GM12892 (cell line): ENCODE measurements at regions not wholly inside any gene's neighbourhood (a gene's known extent, or its start where the extent isn't known, plus 50 kb on each side); places are given as distances from the start of the nearest gene placed in this dataset.
A peak's percentile ranks its signal among the peaks of the same experiment; 100 is the strongest.

Source experiments
- DNase-seq: peaks from one replicate; pipeline ENCODE4 v3.0.0; 2011; ENCODE audit not compliant: insufficient read length
- FAIRE-seq: peaks from 2 replicates; lab custom pipeline; 2011; peaks lifted over from hg19 to GRCh38; lab: Jason Lieb, UNC
- POLR2A ChIP-seq: IDR thresholded peaks from 2 replicates; pipeline ENCODE4 v1.6.1; 2011; ENCODE audit warnings: low read depth, low read length, control low read depth
- POLR2AphosphoS5 ChIP-seq: IDR thresholded peaks from 2 replicates; pipeline ENCODE4 v1.6.1; 2011; ENCODE audit warnings: low read depth, low read length, control low read depth
- TAF1 ChIP-seq: IDR thresholded peaks from 2 replicates; pipeline ENCODE4 v1.6.1; 2011; ENCODE audit warnings: low read depth, mild to moderate bottlenecking, control low read depth, low read length, borderline replicate concordance

- no peak for DNase-seq
- FAIRE-seq = no peak
- TF ChIP-seq POLR2AphosphoS5 (no peak), TAF1 (no peak), POLR2A (no peak)
These were observed 52.5 kb upstream of the RPL34 start for GRCh38 chr4:108567831-108568230.

GRCh38 chr4:108561116-108561515 lies 59.3 kb upstream of the RPL34 start:
- TF ChIP-seq POLR2A (no peak), POLR2AphosphoS5 (no peak), TAF1 (no peak)
- DNase-seq (no peak), FAIRE-seq (no peak)

- no peak for TF ChIP-seq POLR2A
- FAIRE-seq (no peak), DNase-seq (no peak)
These were observed 59.8 kb upstream of the RPL34 start for GRCh38 chr4:108560616-108561015.

- FAIRE-seq (no peak), DNase-seq (no peak)
These were observed 60.5 kb upstream of the RPL34 start for GRCh38 chr4:108559911-108560310.

GRCh38 chr4:108559068-108559793 lies 61.1 kb upstream of the RPL34 start:
- FAIRE-seq = peak; percentile 71
- DNase-seq = no peak
- no peak for TF ChIP-seq POLR2AphosphoS5
- no peak for TF ChIP-seq POLR2A
- no peak for TF ChIP-seq TAF1

More at GRCh38 chr4:108559911-108560310, 60.5 kb upstream of the RPL34 start:
- TF ChIP-seq POLR2AphosphoS5 (no peak), POLR2A (no peak), TAF1 (no peak)

- DNase-seq (no peak), FAIRE-seq (peak; percentile 89)
- no peak for TF ChIP-seq TAF1
- no peak for TF ChIP-seq POLR2AphosphoS5
- TF ChIP-seq POLR2A = no peak
These were observed 63.7 kb upstream of the RPL34 start for GRCh38 chr4:108556588-108557200.

GRCh38 chr4:108556166-108556565 lies 64.2 kb upstream of the RPL34 start:
- TF ChIP-seq TAF1 (no peak), POLR2AphosphoS5 (no peak), POLR2A (no peak)
- DNase-seq (no peak), FAIRE-seq (no peak)

GRCh38 chr4:108555701-108556100 lies 64.7 kb upstream of the RPL34 start:
- FAIRE-seq (no peak), DNase-seq (no peak)
- TF ChIP-seq POLR2AphosphoS5 (no peak), POLR2A (no peak), TAF1 (no peak)

- no peak for DNase-seq
- no peak for FAIRE-seq
- TF ChIP-seq TAF1 = no peak
- TF ChIP-seq POLR2AphosphoS5 = no peak
- TF ChIP-seq POLR2A = no peak
These were observed 72.7 kb upstream of the RPL34 start for GRCh38 chr4:108547682-108548081.

GRCh38 chr4:108546728-108547127 lies 73.6 kb upstream of the RPL34 start:
- DNase-seq (no peak), FAIRE-seq (no peak)
- no peak for TF ChIP-seq POLR2A
- TF ChIP-seq POLR2AphosphoS5 = no peak
- TF ChIP-seq TAF1 = no peak

GRCh38 chr4:108544481-108544880 lies 75.9 kb upstream of the RPL34 start:
- FAIRE-seq (no peak), DNase-seq (no peak)
- no peak for TF ChIP-seq POLR2A
- no peak for TF ChIP-seq TAF1
- no peak for TF ChIP-seq POLR2AphosphoS5

- DNase-seq = no peak
- TF ChIP-seq TAF1 (no peak), POLR2A (no peak), POLR2AphosphoS5 (no peak)
- FAIRE-seq = no peak
These were observed 76.9 kb upstream of the RPL34 start for GRCh38 chr4:108543359-108543968.

GRCh38 chr4:108540536-108540935 lies 79.8 kb upstream of the RPL34 start:
- FAIRE-seq (no peak), DNase-seq (no peak)
- no peak for TF ChIP-seq POLR2A
- no peak for TF ChIP-seq TAF1
- TF ChIP-seq POLR2AphosphoS5 = no peak

GRCh38 chr4:108536577-108536976 lies 83.8 kb upstream of the RPL34 start:
- no peak for TF ChIP-seq TAF1
- TF ChIP-seq POLR2AphosphoS5 = no peak
- no peak for TF ChIP-seq POLR2A
- no peak for DNase-seq
- FAIRE-seq = no peak
